ENCODE measurements at regions not wholly inside any gene's neighbourhood (a gene's known extent, or its start where the extent isn't known, plus 50 kb on each side); places are given as distances from the start of the nearest gene placed in this dataset.

DNA sequence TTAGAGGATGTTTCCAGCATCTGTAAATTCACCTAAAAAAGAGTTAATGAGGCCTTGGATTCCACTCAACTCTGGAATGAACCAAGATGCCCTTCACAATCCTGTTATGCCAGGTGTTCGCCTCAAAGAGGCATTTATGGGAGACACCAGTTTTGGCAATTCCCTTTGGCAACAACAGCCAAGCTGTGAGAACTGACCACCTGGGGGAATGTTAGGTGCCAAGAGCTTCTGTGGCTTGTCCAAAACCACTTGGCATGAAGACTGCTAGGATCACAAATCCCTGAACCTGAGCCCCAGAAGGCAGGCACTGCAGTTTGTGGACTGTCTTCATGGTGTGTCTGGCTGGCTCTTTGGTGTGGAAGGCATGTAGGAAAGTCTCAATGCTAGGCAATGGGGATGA is 164.4 kb upstream of the BDNF start (continued):
- TF ChIP-seq, protein P1, sequence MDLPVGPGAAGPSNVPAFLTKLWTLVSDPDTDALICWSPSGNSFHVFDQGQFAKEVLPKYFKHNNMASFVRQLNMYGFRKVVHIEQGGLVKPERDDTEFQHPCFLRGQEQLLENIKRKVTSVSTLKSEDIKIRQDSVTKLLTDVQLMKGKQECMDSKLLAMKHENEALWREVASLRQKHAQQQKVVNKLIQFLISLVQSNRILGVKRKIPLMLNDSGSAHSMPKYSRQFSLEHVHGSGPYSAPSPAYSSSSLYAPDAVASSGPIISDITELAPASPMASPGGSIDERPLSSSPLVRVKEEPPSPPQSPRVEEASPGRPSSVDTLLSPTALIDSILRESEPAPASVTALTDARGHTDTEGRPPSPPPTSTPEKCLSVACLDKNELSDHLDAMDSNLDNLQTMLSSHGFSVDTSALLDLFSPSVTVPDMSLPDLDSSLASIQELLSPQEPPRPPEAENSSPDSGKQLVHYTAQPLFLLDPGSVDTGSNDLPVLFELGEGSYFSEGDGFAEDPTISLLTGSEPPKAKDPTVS (IDR thresholded peaks at IDR 0.05; ENCODE audit: low read depth, low read length): no peak
- TF ChIP-seq, protein P2, sequence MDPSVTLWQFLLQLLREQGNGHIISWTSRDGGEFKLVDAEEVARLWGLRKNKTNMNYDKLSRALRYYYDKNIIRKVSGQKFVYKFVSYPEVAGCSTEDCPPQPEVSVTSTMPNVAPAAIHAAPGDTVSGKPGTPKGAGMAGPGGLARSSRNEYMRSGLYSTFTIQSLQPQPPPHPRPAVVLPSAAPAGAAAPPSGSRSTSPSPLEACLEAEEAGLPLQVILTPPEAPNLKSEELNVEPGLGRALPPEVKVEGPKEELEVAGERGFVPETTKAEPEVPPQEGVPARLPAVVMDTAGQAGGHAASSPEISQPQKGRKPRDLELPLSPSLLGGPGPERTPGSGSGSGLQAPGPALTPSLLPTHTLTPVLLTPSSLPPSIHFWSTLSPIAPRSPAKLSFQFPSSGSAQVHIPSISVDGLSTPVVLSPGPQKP (IDR thresholded peaks at IDR 0.05; ENCODE audit: low read depth, low read length): no peak
- TF ChIP-seq, protein P3, sequence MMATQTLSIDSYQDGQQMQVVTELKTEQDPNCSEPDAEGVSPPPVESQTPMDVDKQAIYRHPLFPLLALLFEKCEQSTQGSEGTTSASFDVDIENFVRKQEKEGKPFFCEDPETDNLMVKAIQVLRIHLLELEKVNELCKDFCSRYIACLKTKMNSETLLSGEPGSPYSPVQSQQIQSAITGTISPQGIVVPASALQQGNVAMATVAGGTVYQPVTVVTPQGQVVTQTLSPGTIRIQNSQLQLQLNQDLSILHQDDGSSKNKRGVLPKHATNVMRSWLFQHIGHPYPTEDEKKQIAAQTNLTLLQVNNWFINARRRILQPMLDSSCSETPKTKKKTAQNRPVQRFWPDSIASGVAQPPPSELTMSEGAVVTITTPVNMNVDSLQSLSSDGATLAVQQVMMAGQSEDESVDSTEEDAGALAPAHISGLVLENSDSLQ (IDR thresholded peaks at IDR 0.05): no peak
- TF ChIP-seq, protein P4, sequence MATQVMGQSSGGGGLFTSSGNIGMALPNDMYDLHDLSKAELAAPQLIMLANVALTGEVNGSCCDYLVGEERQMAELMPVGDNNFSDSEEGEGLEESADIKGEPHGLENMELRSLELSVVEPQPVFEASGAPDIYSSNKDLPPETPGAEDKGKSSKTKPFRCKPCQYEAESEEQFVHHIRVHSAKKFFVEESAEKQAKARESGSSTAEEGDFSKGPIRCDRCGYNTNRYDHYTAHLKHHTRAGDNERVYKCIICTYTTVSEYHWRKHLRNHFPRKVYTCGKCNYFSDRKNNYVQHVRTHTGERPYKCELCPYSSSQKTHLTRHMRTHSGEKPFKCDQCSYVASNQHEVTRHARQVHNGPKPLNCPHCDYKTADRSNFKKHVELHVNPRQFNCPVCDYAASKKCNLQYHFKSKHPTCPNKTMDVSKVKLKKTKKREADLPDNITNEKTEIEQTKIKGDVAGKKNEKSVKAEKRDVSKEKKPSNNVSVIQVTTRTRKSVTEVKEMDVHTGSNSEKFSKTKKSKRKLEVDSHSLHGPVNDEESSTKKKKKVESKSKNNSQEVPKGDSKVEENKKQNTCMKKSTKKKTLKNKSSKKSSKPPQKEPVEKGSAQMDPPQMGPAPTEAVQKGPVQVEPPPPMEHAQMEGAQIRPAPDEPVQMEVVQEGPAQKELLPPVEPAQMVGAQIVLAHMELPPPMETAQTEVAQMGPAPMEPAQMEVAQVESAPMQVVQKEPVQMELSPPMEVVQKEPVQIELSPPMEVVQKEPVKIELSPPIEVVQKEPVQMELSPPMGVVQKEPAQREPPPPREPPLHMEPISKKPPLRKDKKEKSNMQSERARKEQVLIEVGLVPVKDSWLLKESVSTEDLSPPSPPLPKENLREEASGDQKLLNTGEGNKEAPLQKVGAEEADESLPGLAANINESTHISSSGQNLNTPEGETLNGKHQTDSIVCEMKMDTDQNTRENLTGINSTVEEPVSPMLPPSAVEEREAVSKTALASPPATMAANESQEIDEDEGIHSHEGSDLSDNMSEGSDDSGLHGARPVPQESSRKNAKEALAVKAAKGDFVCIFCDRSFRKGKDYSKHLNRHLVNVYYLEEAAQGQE (IDR thresholded peaks at IDR 0.05; ENCODE audit: low read depth, low read length): no peak
- no peak for TF ChIP-seq HCFC1 (IDR thresholded peaks at IDR 0.05; ENCODE audit: low read length)
- TF ChIP-seq EED (IDR thresholded peaks at IDR 0.05; ENCODE audit: low read depth): no peak
- TF ChIP-seq, protein P5, sequence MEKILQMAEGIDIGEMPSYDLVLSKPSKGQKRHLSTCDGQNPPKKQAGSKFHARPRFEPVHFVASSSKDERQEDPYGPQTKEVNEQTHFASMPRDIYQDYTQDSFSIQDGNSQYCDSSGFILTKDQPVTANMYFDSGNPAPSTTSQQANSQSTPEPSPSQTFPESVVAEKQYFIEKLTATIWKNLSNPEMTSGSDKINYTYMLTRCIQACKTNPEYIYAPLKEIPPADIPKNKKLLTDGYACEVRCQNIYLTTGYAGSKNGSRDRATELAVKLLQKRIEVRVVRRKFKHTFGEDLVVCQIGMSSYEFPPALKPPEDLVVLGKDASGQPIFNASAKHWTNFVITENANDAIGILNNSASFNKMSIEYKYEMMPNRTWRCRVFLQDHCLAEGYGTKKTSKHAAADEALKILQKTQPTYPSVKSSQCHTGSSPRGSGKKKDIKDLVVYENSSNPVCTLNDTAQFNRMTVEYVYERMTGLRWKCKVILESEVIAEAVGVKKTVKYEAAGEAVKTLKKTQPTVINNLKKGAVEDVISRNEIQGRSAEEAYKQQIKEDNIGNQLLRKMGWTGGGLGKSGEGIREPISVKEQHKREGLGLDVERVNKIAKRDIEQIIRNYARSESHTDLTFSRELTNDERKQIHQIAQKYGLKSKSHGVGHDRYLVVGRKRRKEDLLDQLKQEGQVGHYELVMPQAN (conservative IDR thresholded peaks at IDR 0.05): no peak
- no peak for TF ChIP-seq IKZF2 (IDR thresholded peaks at IDR 0.05)
